ENCODE measurements at regions not wholly inside any gene's neighbourhood (a gene's known extent, or its start where the extent isn't known, plus 50 kb on each side); places are given as distances from the start of the nearest gene placed in this dataset.

GRCh38 chr6:163776906-163777686 lies 362.6 kb downstream of the QKI start (continued):
- TF ChIP-seq REST (IDR thresholded peaks at IDR 0.05; ENCODE audit: borderline replicate concordance) (peak; percentile 38; the same call in 1 of the 2 replicates), REST (CRISPR knock-in tag; IDR thresholded peaks at IDR 0.05; ENCODE audit: low read depth) (no peak), SRF (CRISPR knock-in tag; IDR thresholded peaks at IDR 0.05) (peak in 1 of 2 experiments; percentile 83; a peak in 1 of 4 replicates), TCF15 (CRISPR knock-in tag; IDR thresholded peaks at IDR 0.05) (no peak)

All from K562 (cell line).